Esophagus muscularis mucosa (tissue), 2 donors: ENCODE measurements at regions not wholly inside any gene's neighbourhood (a gene's known extent, or its start where the extent isn't known, plus 50 kb on each side); places are given as distances from the start of the nearest gene placed in this dataset.

Experiments used
- POLR2A ChIP-seq: fragments of 450-650 bp; IDR thresholded peaks from one replicate; pipeline ENCODE4 v1.6.1; 2017; ENCODE audit warnings: antibody characterized with exemption, moderate library complexity, mild to moderate bottlenecking, low read depth
- POLR2AphosphoS5 ChIP-seq, 2 donors: sonication (generic); formaldehyde crosslinking; IDR thresholded peaks; one replicate each; pipeline ENCODE4 v1.6.1; 2017; ENCODE audit warnings: antibody characterized with exemption in 2 of 2

GRCh38 chr11:43550714-43551113 is 129.8 kb upstream of the HSD17B12 start:
- no peak for TF ChIP-seq POLR2AphosphoS5 (IDR thresholded peaks at IDR 0.05)
- TF ChIP-seq POLR2A = no peak
